ENCODE measurements at regions not wholly inside any gene's neighbourhood (a gene's known extent, or its start where the extent isn't known, plus 50 kb on each side); places are given as distances from the start of the nearest gene placed in this dataset.

DNA sequence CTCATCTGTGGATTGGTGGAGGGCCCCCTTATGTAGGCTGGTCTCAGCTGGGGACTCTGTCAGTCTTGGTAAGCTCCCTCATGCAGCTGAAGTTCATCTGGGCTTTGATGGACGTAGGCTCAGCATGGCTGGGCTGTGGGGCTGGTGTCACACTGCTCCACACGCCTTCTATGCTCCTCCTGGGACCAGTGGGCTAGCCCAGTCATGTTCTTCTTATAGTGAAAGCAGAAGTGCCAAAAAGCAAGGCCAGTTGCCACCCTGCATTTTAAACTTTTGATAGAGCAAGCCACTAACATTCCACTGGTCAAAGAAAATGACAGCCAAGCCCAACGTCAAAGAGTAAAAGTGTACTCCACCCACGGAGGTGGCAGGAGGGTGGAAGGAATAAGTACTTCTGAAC is 165.5 kb downstream of the MEX3B start:
- no peak for TF ChIP-seq CTCF (IDR thresholded peaks at IDR 0.05)
- TF ChIP-seq EZH2phosphoT487 (IDR thresholded peaks at IDR 0.05), result no peak

Data from neural progenitor cell (in vitro differentiated cells).